HCT116 (cell line): ENCODE measurements at regions not wholly inside any gene's neighbourhood (a gene's known extent, or its start where the extent isn't known, plus 50 kb on each side); places are given as distances from the start of the nearest gene placed in this dataset.

Source experiments
- ATAC-seq: fragments of 200-7000 bp; cut with Tn5 transposase; 2 replicates; pipeline ENCODE4 v1.9.1; 2020; ENCODE audit warnings: mild to moderate bottlenecking, moderate library complexity
- BruUV-seq: library from RNA; stranded (reverse); fragments of 400-500 nt; replicated peaks from 2 replicates; lab custom pipeline; 2021; lab: Mats Ljungman, UMichigan
- CTCF ChIA-PET: fragments of 300-600 bp; sonication (Branson Sonifier 250); formaldehyde crosslinking; loops from one replicate; lab custom pipeline; 2021; ENCODE audit warnings: antibody characterized with exemption; lab: Charles Lee
- POLR2A ChIA-PET: fragments of 300-600, 350-600 bp; sonication (Branson Sonifier 250); formaldehyde crosslinking; loops from one replicate; lab custom pipeline; 2021; ENCODE audit warnings: antibody characterized with exemption; lab: Charles Lee
- RAD21 ChIA-PET, 2 experiments: fragments of 300-600 bp; sonication (Branson Sonifier 250); formaldehyde crosslinking; loops; one replicate each; lab custom pipeline; 2023; ENCODE audit warnings: low total read pairs in 2 of 2; ENCODE audit not compliant: uncharacterized antibody in 2 of 2, unreplicated experiment in 2 of 2, low non-redundant PET in 1 of 2; lab: Charles Lee
- DNase-seq: peaks from one replicate; pipeline ENCODE4 v3.0.0-alpha.2; 2010; ENCODE audit warnings: low read depth, low spot score
- H2AFZ ChIP-seq: fragments of 200-600 bp; shearing (Covaris generic), sonication (generic); 2 replicates; pipeline ENCODE4 v1.6.1; 2017; ENCODE audit warnings: low read depth, mixed run types, mixed read lengths, antibody characterized with exemption, low read length; ENCODE audit not compliant: poor library complexity, severe bottlenecking
- H3K27ac ChIP-seq: 2 replicates; pipeline ENCODE4 v1.5.1; 2012; ENCODE audit warnings: low read depth, low read length
- H3K27me3 ChIP-seq: fragments of 200-600 bp; sonication (generic); 2 replicates; pipeline ENCODE4 v1.6.1; 2016; ENCODE audit warnings: mixed run types, low read length, mixed read lengths; ENCODE audit not compliant: insufficient read depth
- H3K36me3 ChIP-seq, 2 experiments: fragments of 200-500 bp in 1 of 2; fragments of 200-600 bp in 1 of 2; sonication (Bioruptor generic) in 1 of 2; sonication (generic) in 1 of 2; 2 replicates each; pipeline versions ENCODE4 v1.5.1 to v1.6.1; 2014 to 2016; ENCODE audit warnings: low read length in 2 of 2, inconsistent platforms in 1 of 2, mixed read lengths in 1 of 2, mixed run types in 1 of 2; ENCODE audit not compliant: insufficient read depth in 2 of 2, control insufficient read depth in 1 of 2
- H3K4me1 ChIP-seq, 2 experiments: fragments of 200-600 bp in 1 of 2; sonication (generic) in 1 of 2; 2 replicates each; pipeline versions ENCODE4 v1.5.1 to v1.6.1; 2012 to 2017; ENCODE audit warnings: low read length in 2 of 2, inconsistent platforms in 1 of 2, mild to moderate bottlenecking in 1 of 2, mixed read lengths in 1 of 2, mixed run types in 1 of 2, moderate library complexity in 1 of 2; ENCODE audit not compliant: insufficient read depth in 2 of 2, control insufficient read depth in 1 of 2
- H3K4me2 ChIP-seq: fragments of 200-600 bp; sonication (generic); 2 replicates; pipeline ENCODE4 v1.6.1; 2017; ENCODE audit warnings: mixed run types, low read length, mixed read lengths
- H3K4me3 ChIP-seq, 2 experiments: fragments of 200-600 bp in 1 of 2; sonication (generic) in 1 of 2; replicated peaks in 1 of 2; 2 replicates each; pipeline ENCODE4 v1.5.1; 2011 to 2016; ENCODE audit warnings: low read length in 2 of 2, control low read depth in 1 of 2, low read depth in 1 of 2, mild to moderate bottlenecking in 1 of 2, mixed read lengths in 1 of 2, mixed run types in 1 of 2
- H3K79me2 ChIP-seq: fragments of 200-600 bp; sonication (generic); 2 replicates; pipeline ENCODE4 v1.6.1; 2017; ENCODE audit warnings: mild to moderate bottlenecking, mixed run types, low read length, moderate library complexity, mixed read lengths; ENCODE audit not compliant: insufficient read depth
- H3K9ac ChIP-seq: fragments of 200-600 bp; sonication (generic); 2 replicates; pipeline ENCODE4 v1.6.1; 2016; ENCODE audit warnings: low read length, mixed read lengths
- H3K9me2 ChIP-seq: fragments of 200-600 bp; sonication (generic), shearing (Covaris generic); 2 replicates; pipeline ENCODE4 v1.6.1; 2017; ENCODE audit warnings: mixed run types, mild to moderate bottlenecking, moderate library complexity; ENCODE audit not compliant: insufficient read depth
- H3K9me3 ChIP-seq, 2 experiments: fragments of 200-500 bp in 1 of 2; fragments of 200-600 bp in 1 of 2; sonication (Bioruptor generic) in 1 of 2; sonication (generic) in 1 of 2; 2 replicates each; pipeline ENCODE4 v1.6.1; 2014 to 2017; ENCODE audit warnings: low read length in 2 of 2, mixed read lengths in 2 of 2, inconsistent platforms in 1 of 2, low read depth in 1 of 2, mild to moderate bottlenecking in 1 of 2, mixed run types in 1 of 2, moderate library complexity in 1 of 2; ENCODE audit not compliant: control insufficient read depth in 1 of 2, insufficient read depth in 1 of 2
- H4K20me1 ChIP-seq: fragments of 200-600 bp; sonication (generic), shearing (Covaris generic); 2 replicates; pipeline ENCODE4 v1.6.1; 2017; ENCODE audit warnings: mixed run types, mild to moderate bottlenecking, moderate library complexity; ENCODE audit not compliant: insufficient read depth
- EZH2 ChIP-seq: fragments of 200-600 bp; sonication (generic); IDR thresholded peaks from 2 replicates; pipeline ENCODE4 v1.6.1; 2017; ENCODE audit warnings: antibody characterized with exemption, mixed run types
- EZH2phosphoT487 ChIP-seq: fragments of 200-600 bp; IDR thresholded peaks from 2 replicates; pipeline ENCODE4 v1.6.1; 2018; ENCODE audit warnings: antibody characterized with exemption, borderline replicate concordance
- MAX ChIP-seq: IDR thresholded peaks from 2 replicates; pipeline ENCODE4 v1.6.1; 2012
- POLR2A ChIP-seq: IDR thresholded peaks from 2 replicates; pipeline ENCODE4 v1.7.0; 2011; ENCODE audit warnings: borderline replicate concordance; ENCODE audit not compliant: insufficient read depth, insufficient read length; ENCODE audit errors: extremely low read depth
- POLR2AphosphoS5 ChIP-seq: IDR thresholded peaks from 2 replicates; pipeline ENCODE4 v1.6.1; 2011; ENCODE audit warnings: mild to moderate bottlenecking, low read depth, low read length, moderate library complexity
- REST ChIP-seq: IDR thresholded peaks from 2 replicates; pipeline ENCODE4 v1.6.1; 2012; ENCODE audit warnings: low read depth
- intact Hi-C: fragments of 100-400 bp; cut with micrococcal nuclease; formaldehyde crosslinking; loops from 2 replicates; pipeline ENCODE4 v1.10.0; 2022
- TF ChIP-seq, protein P1 (sequence below): IDR thresholded peaks from 2 replicates; pipeline ENCODE4 v1.6.1; 2012

DNA sequence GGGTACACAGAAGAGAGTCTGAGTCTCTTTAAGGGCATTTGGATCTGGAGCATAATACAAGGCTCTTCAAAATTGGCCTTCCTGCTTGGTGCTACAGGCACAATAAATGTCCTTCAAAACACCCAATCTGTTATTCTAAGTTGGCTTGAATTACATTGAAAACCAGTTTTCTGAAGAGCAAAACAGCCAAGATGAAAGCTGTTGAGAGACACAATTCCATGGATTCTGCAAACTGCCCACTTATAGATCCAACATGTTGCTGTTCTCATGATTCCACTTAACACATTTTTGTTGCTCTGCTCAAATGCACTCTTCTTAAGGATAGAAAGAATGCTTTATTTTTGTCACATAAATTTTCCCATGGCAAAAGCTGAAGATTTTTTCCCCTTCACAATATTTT, 525.9 kb upstream of the CDH8 start:
- intact Hi-C loops, result no loop called here

More for the DNA sequence above, 525.9 kb upstream of the CDH8 start:
- no TSS peak for BruUV-seq
- Histone ChIP-seq H3K9me2 (no peaks in the 10 kb centered on the region), H3K27ac (no peak overlapping the region), H3K79me2 (no peaks in the 10 kb centered on the region), H3K4me3 (no peak overlapping the region)
- no peak for ATAC-seq
- DNase-seq, result no peak
- TF ChIP-seq MAX (no peak), POLR2AphosphoS5 (no peak), EZH2 (no peak), REST (no peak), EZH2phosphoT487 (no peak), POLR2A (no peak)
- TF ChIP-seq, protein P1, sequence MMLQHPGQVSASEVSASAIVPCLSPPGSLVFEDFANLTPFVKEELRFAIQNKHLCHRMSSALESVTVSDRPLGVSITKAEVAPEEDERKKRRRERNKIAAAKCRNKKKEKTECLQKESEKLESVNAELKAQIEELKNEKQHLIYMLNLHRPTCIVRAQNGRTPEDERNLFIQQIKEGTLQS, result no peak
- TF ChIP-seq, all 23 proteins: peak for 0
- no peaks in the 10 kb centered on the region for H3K36me3 ChIP-seq
- H3K9ac ChIP-seq, result no peak overlapping the region
- no peak overlapping the region for H2AFZ ChIP-seq
- peaks cover 15 to 27% of the 10 kb centered on the region in 2 experiments; a peak in 2 of 4 replicates for H3K9me3 ChIP-seq
- no peaks in the 10 kb centered on the region for H4K20me1 ChIP-seq
- H3K27me3 ChIP-seq, result no peaks in the 10 kb centered on the region
- ChIA-PET RAD21 (no interaction called here), CTCF (no interaction called here), POLR2A (no interaction called here)
- H3K4me1 ChIP-seq, result no peaks in the 10 kb centered on the region
- H3K4me2 ChIP-seq, result no peak overlapping the region
